ENCODE measurements at regions not wholly inside any gene's neighbourhood (a gene's known extent, or its start where the extent isn't known, plus 50 kb on each side); places are given as distances from the start of the nearest gene placed in this dataset.
"Not testable (repeated sequence)": the region's sequence is repeated elsewhere in the genome, so short reads cannot be mapped to it uniquely, and the experiment has no call there.

- DNase-seq: not testable (repeated sequence)
Observed at GRCh38 chr4:8965896-8966295, 94.3 kb upstream of the HMX1 start.

GRCh38 chr4:8964201-8964788 is 92.7 kb upstream of the HMX1 start:
- DNase-seq: not testable (repeated sequence)

GRCh38 chr4:8963533-8963932 is 91.9 kb upstream of the HMX1 start:
- not testable (repeated sequence) for DNase-seq

GRCh38 chr4:8961343-8961742 is 89.7 kb upstream of the HMX1 start:
- DNase-seq: not testable (repeated sequence)

- not testable (repeated sequence) for DNase-seq
Observed at GRCh38 chr4:8959471-8959870, 87.8 kb upstream of the HMX1 start.

- not testable (repeated sequence) for DNase-seq
Observed at GRCh38 chr4:8954001-8954400, 82.4 kb upstream of the HMX1 start.

GRCh38 chr4:8952791-8953190 is 81.2 kb upstream of the HMX1 start:
- DNase-seq: not testable (repeated sequence)

- not testable (repeated sequence) for DNase-seq
Observed at GRCh38 chr4:8952109-8952508, 80.5 kb upstream of the HMX1 start.

- not testable (repeated sequence) for DNase-seq
Observed at GRCh38 chr4:8945506-8945905, 73.9 kb upstream of the HMX1 start.

- not testable (repeated sequence) for DNase-seq
Observed at GRCh38 chr4:8943367-8943766, 71.7 kb upstream of the HMX1 start.

GRCh38 chr4:8942088-8942487 is 70.4 kb upstream of the HMX1 start:
- not testable (repeated sequence) for DNase-seq

- DNase-seq: not testable (repeated sequence)
Observed at GRCh38 chr4:8941492-8941805, 69.8 kb upstream of the HMX1 start.

- no peak for DNase-seq
Observed at GRCh38 chr4:8940792-8941491, 69.3 kb upstream of the HMX1 start.

- no peak for DNase-seq
Observed at GRCh38 chr4:8939840-8940742, 68.5 kb upstream of the HMX1 start.

- no peak for DNase-seq
Observed at GRCh38 chr4:8939160-8939839, 67.7 kb upstream of the HMX1 start.

- no peak for DNase-seq
Observed at GRCh38 chr4:8938623-8939022, 67.0 kb upstream of the HMX1 start.

- no peak for DNase-seq
Observed at GRCh38 chr4:8938137-8938536, 66.5 kb upstream of the HMX1 start.

- DNase-seq: no peak
Observed at GRCh38 chr4:8932884-8933283, 61.2 kb upstream of the HMX1 start.

GRCh38 chr4:8928074-8928473 is 56.4 kb upstream of the HMX1 start:
- no peak for DNase-seq

GRCh38 chr4:8922481-8922880 is 50.8 kb upstream of the HMX1 start:
- DNase-seq: no peak

- no peak for DNase-seq
Observed at GRCh38 chr4:8921465-8921864, 49.8 kb upstream of the HMX1 start.

Data from 8988T (cell line).